Hepatocyte (in vitro differentiated cells): ENCODE measurements at regions not wholly inside any gene's neighbourhood (a gene's known extent, or its start where the extent isn't known, plus 50 kb on each side); places are given as distances from the start of the nearest gene placed in this dataset.

Experiments
- DNase-seq: peaks from one replicate; pipeline ENCODE4 v3.0.0-alpha.2; 2016; ENCODE audit warnings: low spot score
- H2AFZ ChIP-seq: fragments of 200-600 bp; sonication (generic); 2 replicates; pipeline ENCODE4 v1.6.0; 2016; ENCODE audit warnings: antibody characterized with exemption, mild to moderate bottlenecking
- H3K27ac ChIP-seq: fragments of 200-600 bp; sonication (generic); 2 replicates; pipeline ENCODE4 v1.5.1; 2016; ENCODE audit warnings: mild to moderate bottlenecking
- H3K27me3 ChIP-seq: fragments of 200-600 bp; sonication (generic); 2 replicates; pipeline ENCODE4 v1.6.1; 2016
- H3K36me3 ChIP-seq: fragments of 200-600 bp; sonication (generic); replicated peaks from 2 replicates; pipeline ENCODE4 v1.5.1; 2016; ENCODE audit warnings: low read depth; ENCODE audit not compliant: insufficient read depth
- H3K4me1 ChIP-seq: fragments of 200-600 bp; sonication (generic); 2 replicates; pipeline ENCODE4 v1.5.1; 2016; ENCODE audit warnings: mild to moderate bottlenecking, moderate library complexity; ENCODE audit not compliant: insufficient read depth
- H3K4me2 ChIP-seq: fragments of 200-600 bp; sonication (generic); 2 replicates; pipeline ENCODE4 v1.6.0; 2016
- H3K4me3 ChIP-seq: fragments of 200-600 bp; sonication (generic); 2 replicates; pipeline ENCODE4 v1.5.1; 2016; ENCODE audit warnings: mild to moderate bottlenecking
- H3K79me2 ChIP-seq: fragments of 200-600 bp; sonication (generic); 2 replicates; pipeline ENCODE4 v1.6.0; 2017; ENCODE audit warnings: mild to moderate bottlenecking
- H3K9me2 ChIP-seq: fragments of 200-600 bp; sonication (generic); replicated peaks from 2 replicates; pipeline ENCODE4 v1.6.0; 2017; ENCODE audit warnings: mild to moderate bottlenecking; ENCODE audit not compliant: insufficient read depth
- H3K9me3 ChIP-seq: fragments of 200-600 bp; sonication (generic); 2 replicates; pipeline ENCODE4 v1.5.1; 2016; ENCODE audit warnings: low read depth, mild to moderate bottlenecking
- H4K20me1 ChIP-seq: fragments of 200-600 bp; sonication (generic); 2 replicates; pipeline ENCODE4 v1.6.0; 2016; ENCODE audit warnings: mild to moderate bottlenecking; ENCODE audit not compliant: insufficient read depth, poor library complexity, severe bottlenecking
- CTCF ChIP-seq: fragments of 200-600 bp; sonication (generic); IDR thresholded peaks from 2 replicates; pipeline ENCODE4 v1.5.1; 2016; ENCODE audit warnings: antibody characterized with exemption, mild to moderate bottlenecking; ENCODE audit not compliant: poor library complexity
- EZH2 ChIP-seq: fragments of 200-600 bp; sonication (generic); IDR thresholded peaks from 2 replicates; pipeline ENCODE4 v1.6.1; 2016; ENCODE audit warnings: antibody characterized with exemption, mild to moderate bottlenecking, borderline replicate concordance
- EZH2phosphoT487 ChIP-seq: fragments of 200-600 bp; sonication (generic); IDR thresholded peaks from one replicate; pipeline ENCODE4 v1.6.1; 2018; ENCODE audit warnings: antibody characterized with exemption, mild to moderate bottlenecking, low read depth, moderate library complexity; ENCODE audit not compliant: unreplicated experiment, severe bottlenecking
- WGBS: methylation state at CpG from one replicate; pipeline ENCODE4 v1.1.6; 2016; ENCODE audit warnings: low lambda C conversion rate; ENCODE audit errors: missing lambda C conversion rate; 5-methylcytosine and 5-hydroxymethylcytosine counted together

GRCh38 chr12:68411371-68411770, 79.2 kb upstream of the MDM1 start:
- WGBS, result 97% methylated on average over 9 of the region's 9 CpGs

GRCh38 chr12:68414988-68415387, 82.8 kb upstream of the MDM1 start:
- no peaks in the 10 kb centered on the region for H3K27me3 ChIP-seq
- no peaks in the 10 kb centered on the region for H3K79me2 ChIP-seq
- no peaks in the 10 kb centered on the region for H3K36me3 ChIP-seq
- TF ChIP-seq CTCF, result no peak
- no peak for TF ChIP-seq EZH2phosphoT487
- TF ChIP-seq EZH2, result no peak
- no peaks in the 10 kb centered on the region for H3K9me2 ChIP-seq
- WGBS, result 90% methylated on average over 2 of the region's 2 CpGs
- no peak overlapping the region for H3K4me2 ChIP-seq
- H2AFZ ChIP-seq, result no peak overlapping the region
- no peaks in the 10 kb centered on the region for H4K20me1 ChIP-seq
- H3K9me3 ChIP-seq, result no peaks in the 10 kb centered on the region
- peaks cover under 1% of the 10 kb centered on the region for H3K4me1 ChIP-seq
- no peak overlapping the region for H3K27ac ChIP-seq
- H3K4me3 ChIP-seq, result no peak overlapping the region
- no peak for DNase-seq

More at GRCh38 chr12:68411371-68411770, 79.2 kb upstream of the MDM1 start:
- DNase-seq, result no peak
- H3K27me3 ChIP-seq, result no peaks in the 10 kb centered on the region
- H3K4me3 ChIP-seq, result no peak overlapping the region
- no peaks in the 10 kb centered on the region for H3K9me3 ChIP-seq
- H3K4me1 ChIP-seq, result peaks cover 3% of the 10 kb centered on the region
- TF ChIP-seq EZH2phosphoT487 (no peak), EZH2 (no peak), CTCF (no peak)
- H4K20me1 ChIP-seq, result no peaks in the 10 kb centered on the region
- no peaks in the 10 kb centered on the region for H3K79me2 ChIP-seq
- no peaks in the 10 kb centered on the region for H3K9me2 ChIP-seq
- H3K36me3 ChIP-seq, result no peaks in the 10 kb centered on the region
- no peak overlapping the region for H3K4me2 ChIP-seq
- no peak overlapping the region for H3K27ac ChIP-seq
- H2AFZ ChIP-seq, result no peak overlapping the region

GRCh38 chr12:68416350-68416749, 84.2 kb upstream of the MDM1 start:
- peaks cover 7% of the 10 kb centered on the region for H3K4me1 ChIP-seq
- WGBS, result 98% methylated on average over 6 of the region's 6 CpGs

More at GRCh38 chr12:68416350-68416749, 84.2 kb upstream of the MDM1 start:
- Histone ChIP-seq H3K27me3 (no peaks in the 10 kb centered on the region), H3K9me3 (no peaks in the 10 kb centered on the region), H3K4me2 (no peak overlapping the region), H3K79me2 (no peaks in the 10 kb centered on the region), H3K4me3 (no peak overlapping the region), H3K36me3 (no peaks in the 10 kb centered on the region), H3K9me2 (no peaks in the 10 kb centered on the region), H4K20me1 (no peaks in the 10 kb centered on the region), H2AFZ (no peak overlapping the region), H3K27ac (no peak overlapping the region)
- TF ChIP-seq CTCF (no peak), EZH2phosphoT487 (no peak), EZH2 (no peak)
- no peak for DNase-seq
